Hematopoietic multipotent progenitor cell treated with erythropoietin and hydrocortisone succinate and interleukin-3 and kit ligand, for 4 days (in vitro differentiated cells): ENCODE measurements at regions not wholly inside any gene's neighbourhood (a gene's known extent, or its start where the extent isn't known, plus 50 kb on each side); places are given as distances from the start of the nearest gene placed in this dataset.

Source experiments
- DNase-seq: peaks from one replicate; pipeline ENCODE4 v3.0.0-alpha.2; 2015

DNA sequence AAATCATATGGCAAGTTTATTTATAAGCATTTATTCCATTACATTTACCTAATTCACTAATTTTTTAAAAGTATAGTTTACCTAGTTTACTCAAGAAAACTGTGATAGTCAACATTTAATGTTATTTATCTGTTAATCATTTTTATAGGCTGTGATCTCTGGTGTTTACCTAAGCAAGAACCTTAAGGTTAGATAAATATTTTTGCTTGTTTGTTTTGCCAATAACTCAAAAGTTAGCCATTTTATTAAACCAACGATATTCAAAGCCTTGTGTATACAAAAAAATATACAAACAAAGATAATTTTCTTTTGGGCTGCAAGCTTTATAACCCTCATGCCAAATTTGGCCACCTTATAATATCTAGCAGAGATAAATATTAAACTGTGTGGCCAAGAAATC, 157.3 kb downstream of the SLCO1B3 start:
- no peak for DNase-seq

DNA sequence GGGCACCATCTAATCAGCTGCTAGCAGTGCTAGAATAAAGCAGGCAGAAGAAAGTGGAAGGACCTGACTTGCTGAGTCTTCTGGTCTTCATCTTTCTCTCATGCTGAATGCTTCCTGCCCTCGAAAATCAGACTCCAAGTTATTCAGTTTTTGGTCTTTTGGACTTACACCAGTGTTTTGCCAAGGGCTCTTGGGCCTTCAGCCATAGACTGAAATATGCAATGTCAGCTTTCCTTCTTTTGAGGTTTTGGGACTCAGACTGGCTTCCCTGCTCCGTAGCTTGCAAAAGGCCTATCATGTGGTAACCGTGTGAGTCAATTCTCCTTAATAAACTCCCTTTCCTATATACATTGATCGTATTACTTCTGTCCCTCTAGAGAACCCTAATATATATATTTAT, 159.3 kb downstream of the SLCO1B3 start:
- DNase-seq: no peak

DNA sequence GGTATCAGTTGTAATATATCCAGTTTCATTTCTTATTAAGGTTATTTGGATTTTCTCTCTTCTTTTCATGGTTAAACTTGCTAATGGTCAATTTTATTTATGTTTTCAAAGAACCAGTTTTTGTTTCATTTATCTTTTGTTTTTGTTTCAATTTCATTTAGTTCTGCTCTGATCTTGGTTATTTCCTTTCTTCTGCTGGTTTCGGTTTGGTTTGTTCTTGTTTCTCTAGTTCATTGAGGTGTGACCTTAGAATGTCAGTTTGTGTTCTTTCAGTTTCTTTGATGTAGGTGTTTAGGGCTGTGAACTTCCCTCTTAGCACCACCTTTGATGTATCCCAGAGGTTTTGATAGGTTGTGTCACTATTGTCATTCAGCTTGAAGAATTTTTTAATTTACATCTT, 145.6 kb upstream of the SLCO1B1 start:
- no peak for DNase-seq

DNA sequence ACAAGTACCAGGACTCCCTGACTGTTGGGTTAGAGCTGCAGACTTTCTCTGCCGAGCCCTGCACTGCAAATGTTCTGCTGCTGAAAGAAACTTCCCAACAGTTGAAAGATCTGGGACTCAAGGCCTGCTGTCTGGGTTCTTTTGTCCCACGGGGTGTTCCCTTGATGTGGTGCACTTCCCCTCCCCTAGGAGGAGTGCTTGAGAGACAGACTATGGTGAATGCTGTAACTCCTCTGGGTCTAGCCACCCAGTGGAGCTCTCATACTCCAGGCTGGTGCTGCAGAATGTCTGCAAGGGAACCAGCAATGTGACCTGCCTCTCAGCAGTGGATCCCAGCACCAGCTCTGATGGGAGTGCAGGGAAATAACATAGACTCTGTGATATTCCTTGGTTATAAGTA, 129.2 kb upstream of the SLCO1B1 start:
- DNase-seq: no peak

DNA sequence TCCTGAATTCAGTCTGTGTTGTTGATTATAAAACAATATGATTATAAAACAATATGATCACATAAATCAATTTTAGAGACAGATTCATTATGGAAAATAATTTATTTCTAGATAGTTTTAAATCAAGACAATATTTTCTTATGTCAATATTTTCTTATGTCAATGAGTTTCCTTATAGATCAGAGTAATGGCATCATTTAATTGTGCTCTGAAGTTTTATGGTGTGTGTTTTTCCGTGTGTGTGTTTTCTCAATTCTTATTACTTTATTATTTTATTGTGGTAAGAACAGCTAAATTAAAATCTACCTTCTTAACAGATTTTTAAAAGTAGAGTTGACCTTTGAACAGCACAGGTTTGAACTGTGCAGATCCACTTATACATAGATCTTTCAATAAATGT, 105.3 kb upstream of the SLCO1B1 start:
- DNase-seq: no peak

DNA sequence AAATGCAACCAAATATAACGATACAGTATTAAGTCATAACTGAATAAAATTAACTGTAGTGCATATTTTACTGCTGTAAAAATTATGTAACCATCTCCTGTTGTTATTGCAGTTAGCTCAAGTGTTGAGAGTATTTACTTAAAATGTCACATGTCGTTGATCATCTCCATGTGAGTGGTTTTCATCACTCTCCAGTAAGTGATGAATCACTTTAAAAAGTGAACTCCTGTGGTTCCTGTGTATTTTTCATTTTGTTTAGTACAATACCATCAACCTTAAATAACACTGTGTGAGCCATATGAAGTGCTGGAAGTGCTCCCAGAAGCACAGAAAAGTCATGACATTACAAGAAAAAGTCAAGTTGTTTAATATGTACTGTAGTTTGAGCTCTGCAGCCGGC, 104.7 kb upstream of the SLCO1B1 start:
- no peak for DNase-seq

DNA sequence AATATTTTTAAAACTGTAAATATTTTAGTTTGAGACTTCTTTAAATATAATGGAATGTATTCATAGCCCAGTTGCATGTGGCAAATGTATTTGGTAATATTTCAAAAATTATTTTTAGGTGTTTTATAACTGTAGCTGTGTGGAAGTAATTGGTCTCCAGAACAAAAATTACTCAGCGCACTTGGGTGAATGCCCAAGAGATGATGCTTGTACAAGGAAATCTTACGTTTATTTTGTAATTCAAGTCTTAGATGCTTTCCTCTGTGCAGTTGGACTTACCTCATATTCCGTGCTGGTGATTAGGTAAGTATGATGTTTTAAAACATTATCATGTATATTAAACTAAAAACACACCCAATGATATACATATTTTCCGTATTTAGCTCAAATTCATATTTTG, 76.7 kb upstream of the SLCO1B1 start:
- DNase-seq: no peak

DNA sequence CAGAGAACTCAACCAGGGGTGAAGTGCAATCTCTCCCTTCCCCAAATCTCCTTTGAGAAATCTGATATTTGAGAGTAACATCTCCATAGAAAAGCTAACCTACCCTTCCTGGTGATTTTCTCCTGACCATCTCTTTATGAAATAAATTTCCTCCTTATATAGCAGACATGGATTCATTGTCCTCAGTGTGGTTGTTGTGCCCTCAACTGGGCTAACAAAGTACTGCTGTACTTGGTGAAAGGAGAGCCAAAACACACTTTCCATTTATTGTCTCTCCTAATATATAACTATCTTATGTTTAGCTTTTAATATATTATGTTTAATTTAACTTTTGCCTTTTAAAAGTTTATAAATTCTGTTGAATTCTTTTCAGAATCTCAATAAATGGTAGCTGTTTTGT, 65.1 kb upstream of the SLCO1B1 start:
- peak; percentile 17 for DNase-seq

DNA sequence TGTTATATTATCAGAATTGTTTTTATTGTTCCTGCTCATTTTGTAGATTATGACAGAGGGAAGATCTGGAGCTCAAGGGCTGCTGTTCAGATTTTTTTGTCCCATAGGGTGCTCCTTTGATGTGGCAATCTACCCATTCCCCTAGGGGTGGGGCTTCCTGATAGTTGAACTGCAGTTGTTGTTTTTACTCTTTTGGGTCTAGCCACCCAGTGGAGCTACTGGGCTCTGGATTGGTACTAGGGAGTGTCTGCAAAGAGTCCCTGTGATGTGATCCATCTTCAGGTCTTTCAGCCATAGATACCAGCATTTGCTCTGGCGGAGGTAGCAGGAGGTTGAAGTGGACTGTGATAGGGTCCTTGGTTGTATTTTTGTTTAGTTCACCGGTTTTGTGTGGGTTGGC, 57.9 kb upstream of the SLCO1B1 start:
- no peak for DNase-seq

DNA sequence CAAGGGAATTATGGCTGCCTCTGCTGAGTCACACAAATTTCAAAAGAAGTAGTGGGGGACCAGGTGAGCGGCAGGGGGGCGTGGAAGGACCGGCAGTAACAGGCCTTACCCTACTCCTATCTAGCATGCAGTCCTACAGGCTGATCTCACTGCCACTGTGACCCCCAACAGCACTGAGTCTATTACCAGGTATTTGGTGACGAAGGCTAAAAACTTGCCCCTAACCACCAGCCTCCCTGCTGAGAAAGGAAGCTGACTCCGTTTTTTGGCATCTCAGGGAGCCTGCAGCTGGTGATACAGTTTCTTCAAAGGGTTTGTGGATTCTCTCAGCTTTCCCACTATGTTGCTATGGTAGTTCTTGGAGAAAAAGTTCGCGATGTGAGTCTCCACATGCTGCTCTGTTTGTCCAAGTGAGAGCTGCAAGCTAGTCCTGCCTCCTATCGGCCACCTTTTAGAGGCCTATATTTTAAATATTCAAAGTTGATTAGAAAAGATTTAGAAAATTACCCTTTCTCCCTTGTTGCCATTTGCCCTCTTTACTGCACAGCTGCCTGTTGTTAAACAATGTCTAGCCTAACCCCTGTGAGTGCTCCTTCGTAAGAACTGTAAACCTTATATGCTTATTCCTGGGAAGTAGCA, 57.1 kb upstream of the SLCO1B1 start:
- no peak for DNase-seq
